ENCODE measurements at regions not wholly inside any gene's neighbourhood (a gene's known extent, or its start where the extent isn't known, plus 50 kb on each side); places are given as distances from the start of the nearest gene placed in this dataset.

DNA sequence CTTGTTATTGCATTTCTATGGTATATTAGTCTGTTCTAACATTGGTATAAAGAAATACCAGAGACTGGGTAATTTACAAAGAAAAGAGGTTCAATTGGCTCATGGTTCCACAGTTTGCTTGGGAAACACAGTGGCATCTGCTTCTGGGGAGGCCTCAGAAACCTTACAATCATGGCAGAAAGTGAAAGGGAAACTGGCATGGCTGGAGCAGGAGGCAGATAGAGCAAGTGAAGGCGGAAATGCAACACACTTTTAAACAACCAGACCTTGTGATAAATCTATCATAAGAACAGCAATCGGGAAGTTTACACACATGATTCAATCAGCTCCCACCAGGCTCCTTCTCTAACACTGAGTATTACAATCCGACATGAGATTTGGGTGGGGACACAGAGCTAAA is 346.6 kb upstream of the GNPDA2 start:
- Histone ChIP-seq H3K79me2 (replicated peaks; ENCODE audit: insufficient read depth, low read length) (no peaks in the 10 kb centered on the region), H3K9me3 (ENCODE audit: low read length) (no peaks in the 10 kb centered on the region), H3K9me2 (ENCODE audit: insufficient read depth, low read length) (no peaks in the 10 kb centered on the region), H3K4me2 (ENCODE audit: low read length) (no peak overlapping the region), H3K36me3 (ENCODE audit: insufficient read depth, low read length) (no peaks in the 10 kb centered on the region), H3K27me3 (ENCODE audit: insufficient read depth, low read depth, low read length) (no peaks in the 10 kb centered on the region), H3K4me3 (ENCODE audit: low read length) (no peak overlapping the region), H3K9ac (ENCODE audit: low read length) (no peak overlapping the region), H4K20me1 (ENCODE audit: insufficient read depth) (no peaks in the 10 kb centered on the region), H2AFZ (ENCODE audit: low read depth, low read length) (no peak overlapping the region), H3K27ac (ENCODE audit: low read length) (no peak overlapping the region), H3F3A (ENCODE audit: insufficient read depth, low read length, poor library complexity, severe bottlenecking) (no peaks in the 10 kb centered on the region)
- TF ChIP-seq TAF1 (IDR thresholded peaks at IDR 0.05; ENCODE audit: low read depth) (no peak), MXI1 (conservative IDR thresholded peaks at IDR 0.05; ENCODE audit: poor library complexity, severe bottlenecking) (no peak), SMC3 (conservative IDR thresholded peaks at IDR 0.05; ENCODE audit: poor library complexity) (no peak), EP300 (conservative IDR thresholded peaks at IDR 0.05; ENCODE audit: poor library complexity, severe bottlenecking) (no peak), EZH2 (IDR thresholded peaks at IDR 0.05; ENCODE audit: borderline replicate concordance, insufficient read depth, low read length, poor library complexity, severe bottlenecking) (no peak), POLR2AphosphoS5 (IDR thresholded peaks at IDR 0.05) (no peak), RAD21 (conservative IDR thresholded peaks at IDR 0.05) (no peak)
- TF ChIP-seq, protein P1, sequence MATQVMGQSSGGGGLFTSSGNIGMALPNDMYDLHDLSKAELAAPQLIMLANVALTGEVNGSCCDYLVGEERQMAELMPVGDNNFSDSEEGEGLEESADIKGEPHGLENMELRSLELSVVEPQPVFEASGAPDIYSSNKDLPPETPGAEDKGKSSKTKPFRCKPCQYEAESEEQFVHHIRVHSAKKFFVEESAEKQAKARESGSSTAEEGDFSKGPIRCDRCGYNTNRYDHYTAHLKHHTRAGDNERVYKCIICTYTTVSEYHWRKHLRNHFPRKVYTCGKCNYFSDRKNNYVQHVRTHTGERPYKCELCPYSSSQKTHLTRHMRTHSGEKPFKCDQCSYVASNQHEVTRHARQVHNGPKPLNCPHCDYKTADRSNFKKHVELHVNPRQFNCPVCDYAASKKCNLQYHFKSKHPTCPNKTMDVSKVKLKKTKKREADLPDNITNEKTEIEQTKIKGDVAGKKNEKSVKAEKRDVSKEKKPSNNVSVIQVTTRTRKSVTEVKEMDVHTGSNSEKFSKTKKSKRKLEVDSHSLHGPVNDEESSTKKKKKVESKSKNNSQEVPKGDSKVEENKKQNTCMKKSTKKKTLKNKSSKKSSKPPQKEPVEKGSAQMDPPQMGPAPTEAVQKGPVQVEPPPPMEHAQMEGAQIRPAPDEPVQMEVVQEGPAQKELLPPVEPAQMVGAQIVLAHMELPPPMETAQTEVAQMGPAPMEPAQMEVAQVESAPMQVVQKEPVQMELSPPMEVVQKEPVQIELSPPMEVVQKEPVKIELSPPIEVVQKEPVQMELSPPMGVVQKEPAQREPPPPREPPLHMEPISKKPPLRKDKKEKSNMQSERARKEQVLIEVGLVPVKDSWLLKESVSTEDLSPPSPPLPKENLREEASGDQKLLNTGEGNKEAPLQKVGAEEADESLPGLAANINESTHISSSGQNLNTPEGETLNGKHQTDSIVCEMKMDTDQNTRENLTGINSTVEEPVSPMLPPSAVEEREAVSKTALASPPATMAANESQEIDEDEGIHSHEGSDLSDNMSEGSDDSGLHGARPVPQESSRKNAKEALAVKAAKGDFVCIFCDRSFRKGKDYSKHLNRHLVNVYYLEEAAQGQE (IDR thresholded peaks at IDR 0.05; ENCODE audit: borderline replicate concordance): no peak
- TF ChIP-seq, protein P2, sequence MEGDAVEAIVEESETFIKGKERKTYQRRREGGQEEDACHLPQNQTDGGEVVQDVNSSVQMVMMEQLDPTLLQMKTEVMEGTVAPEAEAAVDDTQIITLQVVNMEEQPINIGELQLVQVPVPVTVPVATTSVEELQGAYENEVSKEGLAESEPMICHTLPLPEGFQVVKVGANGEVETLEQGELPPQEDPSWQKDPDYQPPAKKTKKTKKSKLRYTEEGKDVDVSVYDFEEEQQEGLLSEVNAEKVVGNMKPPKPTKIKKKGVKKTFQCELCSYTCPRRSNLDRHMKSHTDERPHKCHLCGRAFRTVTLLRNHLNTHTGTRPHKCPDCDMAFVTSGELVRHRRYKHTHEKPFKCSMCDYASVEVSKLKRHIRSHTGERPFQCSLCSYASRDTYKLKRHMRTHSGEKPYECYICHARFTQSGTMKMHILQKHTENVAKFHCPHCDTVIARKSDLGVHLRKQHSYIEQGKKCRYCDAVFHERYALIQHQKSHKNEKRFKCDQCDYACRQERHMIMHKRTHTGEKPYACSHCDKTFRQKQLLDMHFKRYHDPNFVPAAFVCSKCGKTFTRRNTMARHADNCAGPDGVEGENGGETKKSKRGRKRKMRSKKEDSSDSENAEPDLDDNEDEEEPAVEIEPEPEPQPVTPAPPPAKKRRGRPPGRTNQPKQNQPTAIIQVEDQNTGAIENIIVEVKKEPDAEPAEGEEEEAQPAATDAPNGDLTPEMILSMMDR (IDR thresholded peaks at IDR 0.05; ENCODE audit: poor library complexity, severe bottlenecking): no peak

DNA sequence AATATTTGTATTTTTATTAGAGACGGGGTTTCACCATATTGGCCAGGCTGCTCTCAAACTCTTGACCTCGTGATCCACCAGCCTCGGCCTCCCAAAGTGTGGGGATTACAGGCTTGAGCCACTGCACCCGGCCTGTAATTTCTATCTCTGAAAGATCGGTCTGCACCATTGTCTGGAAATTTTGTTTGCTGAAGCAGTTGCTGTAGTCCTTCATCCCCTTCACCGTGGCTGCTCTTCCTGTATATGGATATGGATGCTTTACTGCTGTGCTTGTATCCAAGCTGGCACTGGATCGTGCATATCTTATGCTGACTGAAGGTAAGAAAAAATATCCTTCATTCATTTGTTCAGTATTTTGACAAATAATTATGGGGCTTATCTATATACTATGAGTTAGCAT is 338.4 kb upstream of the GNPDA2 start:
- H3K27me3 ChIP-seq (ENCODE audit: insufficient read depth, low read depth, low read length): no peaks in the 10 kb centered on the region
- H3K36me3 ChIP-seq (ENCODE audit: insufficient read depth, low read length): no peaks in the 10 kb centered on the region
- no peaks in the 10 kb centered on the region for H4K20me1 ChIP-seq (ENCODE audit: insufficient read depth)
- H3K4me3 ChIP-seq (ENCODE audit: low read length): no peak overlapping the region
- no peak overlapping the region for H3K27ac ChIP-seq (ENCODE audit: low read length)
- TF ChIP-seq, protein P2 (IDR thresholded peaks at IDR 0.05; ENCODE audit: poor library complexity, severe bottlenecking): no peak
- TF ChIP-seq RAD21 (conservative IDR thresholded peaks at IDR 0.05) (no peak), MXI1 (conservative IDR thresholded peaks at IDR 0.05; ENCODE audit: poor library complexity, severe bottlenecking) (no peak), EP300 (conservative IDR thresholded peaks at IDR 0.05; ENCODE audit: poor library complexity, severe bottlenecking) (no peak)
- TF ChIP-seq, protein P1 (IDR thresholded peaks at IDR 0.05; ENCODE audit: borderline replicate concordance): no peak
- no peaks in the 10 kb centered on the region for H3F3A ChIP-seq (ENCODE audit: insufficient read depth, low read length, poor library complexity, severe bottlenecking)
- H3K9me2 ChIP-seq (ENCODE audit: insufficient read depth, low read length): no peaks in the 10 kb centered on the region
- no peak overlapping the region for H3K9ac ChIP-seq (ENCODE audit: low read length)
- H3K9me3 ChIP-seq (ENCODE audit: low read length): no peaks in the 10 kb centered on the region
- H3K79me2 ChIP-seq (replicated peaks; ENCODE audit: insufficient read depth, low read length): no peaks in the 10 kb centered on the region
- no peak overlapping the region for H3K4me2 ChIP-seq (ENCODE audit: low read length)
- no peak overlapping the region for H2AFZ ChIP-seq (ENCODE audit: low read depth, low read length)
